22Rv1 (cell line): ENCODE measurements at regions not wholly inside any gene's neighbourhood (a gene's known extent, or its start where the extent isn't known, plus 50 kb on each side); places are given as distances from the start of the nearest gene placed in this dataset.

Experiments used
- ZFX ChIP-seq: fragments of 450-650 bp; IDR thresholded peaks from 2 replicates; pipeline ENCODE4 v1.6.1; 2017; ENCODE audit warnings: antibody characterized with exemption, borderline replicate concordance
- TF ChIP-seq, protein P1 (sequence below): fragments of 450-650 bp; IDR thresholded peaks from 2 replicates; pipeline ENCODE4 v1.5.1; 2017; ENCODE audit warnings: mild to moderate bottlenecking

DNA sequence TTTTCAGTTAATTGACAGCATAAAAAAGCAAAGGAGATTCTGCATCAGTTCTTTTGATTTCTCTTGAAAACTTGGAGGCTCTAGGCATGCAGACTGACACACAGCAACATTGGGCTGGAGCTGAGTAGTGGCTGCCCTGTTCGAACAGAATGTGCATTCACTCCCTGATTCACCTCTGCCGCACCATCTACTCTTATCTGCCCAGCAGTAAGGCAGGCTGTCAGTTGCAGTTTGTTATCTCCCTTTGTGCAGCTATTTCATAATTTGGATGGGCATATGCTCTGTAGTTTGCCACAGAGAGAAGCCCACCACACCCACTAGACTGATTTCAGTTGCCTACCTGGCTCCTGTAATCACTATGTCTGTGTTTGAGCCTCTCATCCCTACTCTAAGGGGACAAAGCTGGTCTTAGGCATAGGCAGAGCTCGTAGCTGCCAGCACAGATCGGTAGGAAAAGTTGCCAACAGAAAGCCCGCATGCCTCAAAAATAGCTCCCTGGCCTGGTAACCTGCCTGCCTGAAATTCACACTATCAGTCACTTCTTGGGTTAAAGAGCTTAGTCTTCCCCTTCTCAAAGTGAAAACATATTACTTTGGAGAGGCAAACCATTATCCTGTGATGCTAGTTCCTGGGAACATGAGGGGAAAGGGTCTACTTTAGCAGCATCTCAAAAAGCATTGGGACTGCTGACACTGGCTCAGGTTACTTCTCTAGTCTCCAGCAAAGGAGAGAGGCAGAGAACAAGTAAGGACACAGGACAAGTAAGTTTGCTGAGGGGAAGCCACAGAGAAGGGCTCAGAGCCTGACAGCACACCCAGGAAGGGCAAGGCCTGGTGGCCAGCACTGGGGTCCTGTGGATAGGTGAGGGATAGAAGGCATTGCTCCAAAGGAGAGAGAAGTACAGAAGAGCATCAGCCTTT, 75.9 kb upstream of the TMEM164 start:
- TF ChIP-seq, protein P1, sequence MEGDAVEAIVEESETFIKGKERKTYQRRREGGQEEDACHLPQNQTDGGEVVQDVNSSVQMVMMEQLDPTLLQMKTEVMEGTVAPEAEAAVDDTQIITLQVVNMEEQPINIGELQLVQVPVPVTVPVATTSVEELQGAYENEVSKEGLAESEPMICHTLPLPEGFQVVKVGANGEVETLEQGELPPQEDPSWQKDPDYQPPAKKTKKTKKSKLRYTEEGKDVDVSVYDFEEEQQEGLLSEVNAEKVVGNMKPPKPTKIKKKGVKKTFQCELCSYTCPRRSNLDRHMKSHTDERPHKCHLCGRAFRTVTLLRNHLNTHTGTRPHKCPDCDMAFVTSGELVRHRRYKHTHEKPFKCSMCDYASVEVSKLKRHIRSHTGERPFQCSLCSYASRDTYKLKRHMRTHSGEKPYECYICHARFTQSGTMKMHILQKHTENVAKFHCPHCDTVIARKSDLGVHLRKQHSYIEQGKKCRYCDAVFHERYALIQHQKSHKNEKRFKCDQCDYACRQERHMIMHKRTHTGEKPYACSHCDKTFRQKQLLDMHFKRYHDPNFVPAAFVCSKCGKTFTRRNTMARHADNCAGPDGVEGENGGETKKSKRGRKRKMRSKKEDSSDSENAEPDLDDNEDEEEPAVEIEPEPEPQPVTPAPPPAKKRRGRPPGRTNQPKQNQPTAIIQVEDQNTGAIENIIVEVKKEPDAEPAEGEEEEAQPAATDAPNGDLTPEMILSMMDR = no peak
- TF ChIP-seq ZFX = no peak
